Glutamatergic neuron (in vitro differentiated cells): ENCODE measurements at regions not wholly inside any gene's neighbourhood (a gene's known extent, or its start where the extent isn't known, plus 50 kb on each side); places are given as distances from the start of the nearest gene placed in this dataset.

Source experiments
- DNase-seq: peaks from one replicate; pipeline ENCODE4 v3.0.0; 2022
- H3K27ac Mint-ChIP-seq: one replicate; pipeline ENCODE4 v1.8.0; 2020; ENCODE audit warnings: mild to moderate bottlenecking, mixed read lengths, inconsistent platforms; ENCODE audit not compliant: unreplicated experiment
- H3K27me3 Mint-ChIP-seq: one replicate; pipeline ENCODE4 v1.8.0; 2020; ENCODE audit warnings: mild to moderate bottlenecking, moderate library complexity, mixed read lengths, inconsistent platforms; ENCODE audit not compliant: unreplicated experiment
- H3K36me3 Mint-ChIP-seq: one replicate; pipeline ENCODE4 v1.8.0; 2020; ENCODE audit warnings: mild to moderate bottlenecking, mixed read lengths, inconsistent platforms; ENCODE audit not compliant: unreplicated experiment
- H3K4me1 Mint-ChIP-seq: one replicate; pipeline ENCODE4 v1.8.0; 2020; ENCODE audit warnings: mild to moderate bottlenecking, low read depth, mixed read lengths, inconsistent platforms; ENCODE audit not compliant: unreplicated experiment
- H3K4me3 Mint-ChIP-seq: one replicate; pipeline ENCODE4 v1.8.0; 2020; ENCODE audit warnings: mild to moderate bottlenecking, mixed read lengths, inconsistent platforms; ENCODE audit not compliant: unreplicated experiment
- H3K9me3 Mint-ChIP-seq: one replicate; pipeline ENCODE4 v1.8.0; 2020; ENCODE audit warnings: mild to moderate bottlenecking, moderate library complexity, mixed read lengths, inconsistent platforms; ENCODE audit not compliant: unreplicated experiment
- TF ChIP-seq, protein P1 (sequence below): fragments of 200-600 bp; sonication (generic); IDR thresholded peaks from one replicate; pipeline ENCODE4 v1.5.0; 2021; ENCODE audit not compliant: partially characterized antibody, unreplicated experiment

DNA sequence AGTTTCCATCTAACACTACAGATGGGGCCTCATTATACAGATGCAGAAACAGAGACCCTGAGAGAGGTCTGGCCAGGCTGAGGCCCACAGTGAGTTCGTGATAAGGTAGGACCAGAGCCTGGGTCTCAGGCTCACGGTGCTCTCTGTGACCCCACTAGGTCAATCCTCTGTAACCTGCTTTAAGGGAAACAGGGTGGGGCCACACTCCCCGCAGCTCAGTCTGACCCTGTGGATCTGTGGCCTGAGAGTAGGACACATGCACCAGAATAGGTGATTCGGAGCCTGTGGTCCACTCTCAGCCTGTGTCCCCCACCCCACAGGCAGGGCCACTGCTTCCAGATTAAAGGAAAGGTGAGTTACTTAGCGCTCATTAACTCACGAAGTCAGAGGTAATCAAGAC lies 137.8 kb upstream of the FAM20C start:
- no peak for DNase-seq
- H3K27me3 Mint-ChIP-seq = peaks cover 6% of the 10 kb centered on the region
- H3K9me3 Mint-ChIP-seq = no peaks in the 10 kb centered on the region
- H3K27ac Mint-ChIP-seq = no peak overlapping the region
- no peaks in the 10 kb centered on the region for H3K36me3 Mint-ChIP-seq
- no peak overlapping the region for H3K4me3 Mint-ChIP-seq
- H3K4me1 Mint-ChIP-seq = peaks cover 19% of the 10 kb centered on the region
- TF ChIP-seq, protein P1, sequence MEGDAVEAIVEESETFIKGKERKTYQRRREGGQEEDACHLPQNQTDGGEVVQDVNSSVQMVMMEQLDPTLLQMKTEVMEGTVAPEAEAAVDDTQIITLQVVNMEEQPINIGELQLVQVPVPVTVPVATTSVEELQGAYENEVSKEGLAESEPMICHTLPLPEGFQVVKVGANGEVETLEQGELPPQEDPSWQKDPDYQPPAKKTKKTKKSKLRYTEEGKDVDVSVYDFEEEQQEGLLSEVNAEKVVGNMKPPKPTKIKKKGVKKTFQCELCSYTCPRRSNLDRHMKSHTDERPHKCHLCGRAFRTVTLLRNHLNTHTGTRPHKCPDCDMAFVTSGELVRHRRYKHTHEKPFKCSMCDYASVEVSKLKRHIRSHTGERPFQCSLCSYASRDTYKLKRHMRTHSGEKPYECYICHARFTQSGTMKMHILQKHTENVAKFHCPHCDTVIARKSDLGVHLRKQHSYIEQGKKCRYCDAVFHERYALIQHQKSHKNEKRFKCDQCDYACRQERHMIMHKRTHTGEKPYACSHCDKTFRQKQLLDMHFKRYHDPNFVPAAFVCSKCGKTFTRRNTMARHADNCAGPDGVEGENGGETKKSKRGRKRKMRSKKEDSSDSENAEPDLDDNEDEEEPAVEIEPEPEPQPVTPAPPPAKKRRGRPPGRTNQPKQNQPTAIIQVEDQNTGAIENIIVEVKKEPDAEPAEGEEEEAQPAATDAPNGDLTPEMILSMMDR = no peak

DNA sequence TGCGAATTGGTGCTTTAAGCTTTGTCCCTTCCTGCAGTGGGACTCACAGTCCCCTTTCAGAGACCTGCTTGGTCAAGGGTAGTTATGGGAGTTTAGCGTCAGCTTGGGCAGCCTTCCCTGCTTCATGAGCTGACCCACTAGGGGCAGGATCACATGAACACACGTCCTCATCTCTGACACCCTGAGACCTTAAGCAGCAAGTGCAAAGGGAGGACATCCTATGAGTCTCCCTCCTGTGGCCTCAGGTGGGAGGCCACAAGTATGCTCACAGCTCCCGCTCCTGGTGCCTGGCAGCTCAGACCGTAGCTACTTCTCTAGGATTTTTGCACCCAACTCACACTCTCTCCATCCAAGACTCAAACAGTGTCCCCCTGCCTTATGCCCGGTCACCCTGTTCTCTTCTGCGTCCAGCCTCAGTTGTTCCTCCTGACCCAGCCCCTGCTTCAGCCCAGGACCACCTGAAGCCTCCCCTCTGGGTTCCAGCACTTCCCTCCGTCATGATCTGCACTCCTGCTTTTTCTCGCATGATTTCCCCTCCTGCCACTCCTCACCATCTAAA lies 136.6 kb upstream of the FAM20C start:
- Mint-ChIP-seq H3K27me3 (peaks cover 6% of the 10 kb centered on the region), H3K4me3 (no peak overlapping the region), H3K4me1 (peaks cover 19% of the 10 kb centered on the region), H3K36me3 (no peaks in the 10 kb centered on the region), H3K27ac (peak overlapping the region; percentile 15), H3K9me3 (no peaks in the 10 kb centered on the region)
- DNase-seq = no peak
- TF ChIP-seq, protein P1 = no peak

DNA sequence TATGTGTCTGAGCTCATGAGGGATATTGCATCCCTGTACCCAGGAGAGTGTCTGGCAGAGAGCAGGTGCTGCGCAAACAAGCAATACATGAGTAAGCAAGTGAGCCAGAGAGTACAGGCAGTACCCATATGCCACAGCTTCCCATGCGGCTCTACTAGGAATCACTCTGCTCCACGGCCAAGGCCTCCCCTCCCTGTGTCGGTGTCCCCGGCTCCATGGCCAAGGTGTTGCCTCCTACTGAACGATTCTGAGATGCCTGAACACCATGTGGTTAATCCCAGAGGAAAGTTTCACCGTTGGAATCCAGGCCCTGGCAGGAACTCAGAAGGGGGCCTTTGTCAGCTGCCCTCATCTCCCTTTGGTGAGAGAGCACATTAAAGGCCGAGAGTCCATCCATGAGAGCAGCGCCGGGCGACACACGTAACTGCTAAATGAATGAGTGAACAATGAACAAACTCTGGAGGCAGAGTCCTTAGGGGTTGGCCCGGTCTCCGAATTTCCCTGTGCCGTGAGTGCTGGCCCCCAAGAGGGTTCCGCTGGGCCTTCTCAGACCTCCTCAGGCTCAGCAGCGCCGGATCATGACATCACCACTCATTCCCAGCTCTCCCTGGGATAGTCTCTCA lies 136.0 kb upstream of the FAM20C start:
- TF ChIP-seq, protein P1 = no peak
- H3K9me3 Mint-ChIP-seq = no peaks in the 10 kb centered on the region
- no peak for DNase-seq
- no peaks in the 10 kb centered on the region for H3K36me3 Mint-ChIP-seq
- H3K27me3 Mint-ChIP-seq = peaks cover 6% of the 10 kb centered on the region
- no peak overlapping the region for H3K27ac Mint-ChIP-seq
- H3K4me3 Mint-ChIP-seq = no peak overlapping the region
- H3K4me1 Mint-ChIP-seq = peaks cover 19% of the 10 kb centered on the region

DNA sequence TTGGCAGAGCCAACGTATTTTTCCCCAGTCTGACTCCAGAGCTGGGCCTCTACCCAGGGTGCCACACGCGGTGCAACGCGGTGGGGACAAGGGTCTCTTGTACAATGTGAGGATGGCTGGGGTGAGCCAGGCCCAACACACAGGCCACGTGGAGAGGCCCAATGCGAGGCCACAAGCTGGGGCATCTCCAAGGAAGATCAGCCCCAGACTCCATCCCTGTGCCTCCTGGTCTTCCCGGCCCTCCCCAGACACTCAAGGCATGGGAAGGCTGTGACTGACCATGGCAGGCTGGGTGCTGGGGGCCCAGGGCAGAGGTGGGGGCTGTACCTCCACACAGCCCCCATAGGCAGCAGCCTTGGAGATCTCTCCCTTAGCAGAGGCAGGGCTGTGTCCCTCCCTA lies 135.3 kb upstream of the FAM20C start:
- Mint-ChIP-seq H3K27me3 (peaks cover 6% of the 10 kb centered on the region), H3K9me3 (no peaks in the 10 kb centered on the region), H3K4me3 (no peak overlapping the region), H3K27ac (no peak overlapping the region), H3K36me3 (no peaks in the 10 kb centered on the region), H3K4me1 (peaks cover 19% of the 10 kb centered on the region)
- no peak for DNase-seq
- TF ChIP-seq, protein P1 = no peak

DNA sequence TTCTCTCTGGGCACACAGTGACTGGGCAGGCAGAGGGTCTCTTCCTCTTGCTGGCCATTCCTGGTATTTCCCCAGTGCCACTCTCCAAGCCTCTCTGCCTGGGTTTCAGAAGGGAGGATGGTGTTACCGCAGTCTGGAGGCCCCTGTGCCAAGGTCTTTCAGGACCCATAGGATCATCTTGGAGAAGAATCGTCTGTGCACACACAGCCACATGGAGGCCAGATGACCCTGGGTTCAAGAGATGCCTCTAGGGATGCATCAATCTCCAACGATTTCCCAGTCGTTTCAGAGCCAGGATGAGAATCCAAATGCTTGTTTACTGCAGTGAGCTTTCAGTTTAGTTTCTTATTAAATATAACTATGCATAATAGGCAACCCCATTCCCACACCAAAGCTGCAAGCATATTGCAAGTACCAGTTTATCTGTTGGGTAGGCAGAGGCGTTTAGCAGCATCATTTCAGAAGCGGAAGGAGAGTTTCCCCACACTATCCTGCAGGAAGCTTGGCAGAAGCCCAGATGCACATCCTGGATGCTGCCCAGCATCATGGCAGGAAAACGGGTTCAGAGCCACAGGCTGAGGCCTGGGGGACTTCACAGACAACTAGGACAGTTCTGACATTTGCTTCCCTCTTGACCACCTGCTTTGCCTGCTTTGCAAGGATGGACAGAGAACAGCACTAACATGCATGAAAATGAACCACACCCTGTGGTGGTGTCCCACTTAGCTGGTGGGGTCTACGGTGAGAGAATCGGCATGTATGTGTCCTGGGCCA lies 134.7 kb upstream of the FAM20C start:
- TF ChIP-seq, protein P1 = no peak
- H3K9me3 Mint-ChIP-seq = no peaks in the 10 kb centered on the region
- H3K36me3 Mint-ChIP-seq = no peaks in the 10 kb centered on the region
- no peak overlapping the region for H3K27ac Mint-ChIP-seq
- peaks cover 6% of the 10 kb centered on the region for H3K27me3 Mint-ChIP-seq
- DNase-seq = no peak
- H3K4me3 Mint-ChIP-seq = no peak overlapping the region
- peaks cover 19% of the 10 kb centered on the region for H3K4me1 Mint-ChIP-seq
